Suprapubic skin (tissue), 4 donors: ENCODE measurements at regions not wholly inside any gene's neighbourhood (a gene's known extent, or its start where the extent isn't known, plus 50 kb on each side); places are given as distances from the start of the nearest gene placed in this dataset.
"Not testable (repeated sequence)": the region's sequence is repeated elsewhere in the genome, so short reads cannot be mapped to it uniquely, and the experiment has no call there.

Experiments
- DNase-seq, 2 donors: peaks; one replicate each; pipeline ENCODE4 v3.0.0-alpha.2; 2019; ENCODE audit warnings: low spot score in 2 of 2
- H3K27ac ChIP-seq: fragments of 200-600 bp; sonication (generic); one replicate; pipeline ENCODE4 v1.5.1; 2019
- H3K27me3 ChIP-seq: fragments of 200-600 bp; sonication (generic); one replicate; pipeline ENCODE4 v1.5.1; 2019
- H3K36me3 ChIP-seq: fragments of 200-600 bp; sonication (generic); one replicate; pipeline ENCODE4 v1.5.1; 2019
- H3K4me1 ChIP-seq: fragments of 200-600 bp; sonication (generic); one replicate; pipeline ENCODE4 v1.5.1; 2019
- H3K4me3 ChIP-seq: fragments of 200-600 bp; sonication (generic); one replicate; pipeline ENCODE4 v1.5.1; 2019; ENCODE audit warnings: mild to moderate bottlenecking
- H3K9me3 ChIP-seq: fragments of 200-600 bp; sonication (generic); one replicate; pipeline ENCODE4 v1.5.1; 2019
- EP300 ChIP-seq: sonication (generic); formaldehyde crosslinking; IDR thresholded peaks from one replicate; pipeline ENCODE4 v1.6.1; 2017; ENCODE audit warnings: antibody characterized with exemption
- POLR2A ChIP-seq, 2 donors: fragments of 450-650 bp; IDR thresholded peaks; one replicate each; pipeline ENCODE4 v1.6.1; 2017; ENCODE audit warnings: antibody characterized with exemption in 2 of 2, mild to moderate bottlenecking in 2 of 2, moderate library complexity in 2 of 2
- POLR2AphosphoS5 ChIP-seq, 3 donors: sonication (generic); formaldehyde crosslinking; IDR thresholded peaks; one replicate each; pipeline ENCODE4 v1.6.1; 2017; ENCODE audit warnings: antibody characterized with exemption in 3 of 3
- WGBS: methylation state at CpG from one replicate; pipeline ENCODE4 v1.1.5; 2018; 5-methylcytosine and 5-hydroxymethylcytosine counted together
- TF ChIP-seq, protein P1 (sequence below), 2 donors: fragments of 200-600 bp in 1 of 2; fragments of 450-650 bp in 1 of 2; sonication (generic) in 1 of 2; IDR thresholded peaks; one replicate each; pipeline ENCODE4 v1.5.1; 2016 to 2019; ENCODE audit warnings: antibody characterized with exemption in 2 of 2, mild to moderate bottlenecking in 1 of 2, moderate library complexity in 1 of 2

DNA sequence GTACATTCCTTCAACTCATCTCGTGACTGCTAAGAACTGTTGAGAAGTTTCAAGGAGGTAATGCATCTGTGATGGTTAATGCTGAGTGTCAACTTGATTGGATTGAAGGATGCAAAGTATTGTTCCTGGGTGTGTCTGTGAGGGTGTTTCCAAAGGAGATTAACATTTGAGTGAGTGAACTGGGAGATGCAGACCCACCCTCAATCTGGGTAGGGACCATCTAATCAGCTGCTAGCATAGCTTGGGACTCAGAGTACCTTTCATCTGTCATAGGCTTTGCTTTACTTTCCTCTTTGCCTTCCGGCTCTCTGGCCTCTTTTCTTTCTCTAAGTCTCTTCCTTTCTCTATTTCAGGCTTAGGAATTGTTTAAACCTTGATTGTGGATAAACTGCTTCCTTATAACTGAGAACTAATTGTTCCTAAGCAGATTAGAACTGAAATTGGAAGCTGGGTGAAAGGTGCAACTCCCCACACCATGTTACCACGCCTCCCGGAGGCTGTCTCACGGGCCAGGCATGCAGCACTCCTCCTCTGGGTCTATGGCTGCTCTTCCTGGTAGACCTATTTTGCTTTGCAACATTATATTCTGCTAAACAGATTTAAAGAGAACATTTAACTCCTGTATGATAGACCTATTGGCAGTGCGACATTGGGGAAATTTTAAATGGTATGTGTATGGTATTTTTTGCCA lies 298.2 kb downstream of the CCSER2 start:
- no peaks in the 10 kb centered on the region for H3K36me3 ChIP-seq
- H3K27ac ChIP-seq = no peak overlapping the region
- H3K27me3 ChIP-seq = no peaks in the 10 kb centered on the region
- H3K9me3 ChIP-seq = no peaks in the 10 kb centered on the region
- TF ChIP-seq POLR2A (IDR thresholded peaks at IDR 0.05) = no peak
- TF ChIP-seq EP300 = no peak
- no peak for TF ChIP-seq POLR2AphosphoS5 (IDR thresholded peaks at IDR 0.05)
- TF ChIP-seq, protein P1, sequence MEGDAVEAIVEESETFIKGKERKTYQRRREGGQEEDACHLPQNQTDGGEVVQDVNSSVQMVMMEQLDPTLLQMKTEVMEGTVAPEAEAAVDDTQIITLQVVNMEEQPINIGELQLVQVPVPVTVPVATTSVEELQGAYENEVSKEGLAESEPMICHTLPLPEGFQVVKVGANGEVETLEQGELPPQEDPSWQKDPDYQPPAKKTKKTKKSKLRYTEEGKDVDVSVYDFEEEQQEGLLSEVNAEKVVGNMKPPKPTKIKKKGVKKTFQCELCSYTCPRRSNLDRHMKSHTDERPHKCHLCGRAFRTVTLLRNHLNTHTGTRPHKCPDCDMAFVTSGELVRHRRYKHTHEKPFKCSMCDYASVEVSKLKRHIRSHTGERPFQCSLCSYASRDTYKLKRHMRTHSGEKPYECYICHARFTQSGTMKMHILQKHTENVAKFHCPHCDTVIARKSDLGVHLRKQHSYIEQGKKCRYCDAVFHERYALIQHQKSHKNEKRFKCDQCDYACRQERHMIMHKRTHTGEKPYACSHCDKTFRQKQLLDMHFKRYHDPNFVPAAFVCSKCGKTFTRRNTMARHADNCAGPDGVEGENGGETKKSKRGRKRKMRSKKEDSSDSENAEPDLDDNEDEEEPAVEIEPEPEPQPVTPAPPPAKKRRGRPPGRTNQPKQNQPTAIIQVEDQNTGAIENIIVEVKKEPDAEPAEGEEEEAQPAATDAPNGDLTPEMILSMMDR (IDR thresholded peaks at IDR 0.05) = no peak
- DNase-seq = no peak
- no peaks in the 10 kb centered on the region for H3K4me1 ChIP-seq
- WGBS = 75% methylated on average over 6 of the region's 6 CpGs
- H3K4me3 ChIP-seq = no peak overlapping the region

DNA sequence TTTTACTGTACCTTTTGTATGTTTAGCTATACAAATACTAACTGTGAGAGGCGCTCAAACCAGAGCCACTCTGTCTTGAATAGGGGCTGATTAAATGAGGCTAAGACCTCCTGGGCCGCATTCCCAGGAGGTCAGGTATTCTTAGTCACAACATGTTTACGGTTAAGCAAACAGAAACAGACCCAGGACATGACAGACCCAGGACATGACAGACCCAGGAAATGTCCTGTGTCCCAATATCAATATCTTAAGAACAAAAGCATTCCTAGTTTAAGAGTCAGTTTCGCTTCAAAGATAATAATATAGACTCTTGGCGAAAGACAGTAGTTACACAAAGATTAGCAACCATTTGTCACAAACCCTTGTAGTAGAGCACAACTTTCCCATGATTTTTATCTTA lies 304.5 kb downstream of the CCSER2 start:
- no peaks in the 10 kb centered on the region for H3K9me3 ChIP-seq
- TF ChIP-seq EP300 (no peak), POLR2AphosphoS5 (IDR thresholded peaks at IDR 0.05) (no peak), POLR2A (IDR thresholded peaks at IDR 0.05) (no peak)
- TF ChIP-seq, protein P1 (IDR thresholded peaks at IDR 0.05) = no peak
- H3K27me3 ChIP-seq = no peaks in the 10 kb centered on the region
- no peak for DNase-seq
- 89% methylated on average over 5 of the region's 5 CpGs for whole genome bisulfite sequencing
- H3K36me3 ChIP-seq = no peaks in the 10 kb centered on the region
- H3K4me3 ChIP-seq = no peak overlapping the region
- H3K4me1 ChIP-seq = no peaks in the 10 kb centered on the region
- H3K27ac ChIP-seq = no peak overlapping the region

DNA sequence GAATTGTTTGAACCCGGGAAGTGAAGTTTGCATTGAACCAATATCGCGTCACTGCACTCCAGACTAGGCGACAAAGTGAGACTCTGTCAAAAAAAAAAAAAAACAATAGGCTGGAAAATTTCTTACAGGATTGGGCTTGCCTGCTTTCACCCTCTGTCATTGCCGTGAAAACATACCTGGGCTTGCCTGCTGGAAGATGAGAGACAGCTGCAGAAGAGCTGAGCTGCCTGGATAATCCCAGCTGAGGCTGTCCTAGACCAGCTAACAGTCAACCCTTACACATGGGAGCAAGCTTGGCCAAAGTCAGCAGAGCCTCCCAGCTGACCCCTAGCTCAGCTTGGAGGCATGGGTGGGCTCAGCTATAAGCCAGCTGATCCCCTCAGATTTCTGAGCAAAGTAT lies 306.2 kb downstream of the CCSER2 start:
- H3K36me3 ChIP-seq = no peaks in the 10 kb centered on the region
- H3K27ac ChIP-seq = no peak overlapping the region
- no peaks in the 10 kb centered on the region for H3K27me3 ChIP-seq
- H3K4me1 ChIP-seq = no peaks in the 10 kb centered on the region
- no peak for DNase-seq
- no peaks in the 10 kb centered on the region for H3K9me3 ChIP-seq
- WGBS = 68% methylated on average over 5 of the region's 5 CpGs
- TF ChIP-seq, protein P1 (IDR thresholded peaks at IDR 0.05) = no peak
- TF ChIP-seq POLR2AphosphoS5 (IDR thresholded peaks at IDR 0.05) (no peak), POLR2A (IDR thresholded peaks at IDR 0.05) (no peak), EP300 (no peak)
- H3K4me3 ChIP-seq = no peak overlapping the region

GRCh38 chr10:84650628-84651027 lies 322.2 kb downstream of the CCSER2 start:
- 85% methylated on average over 1 of the region's 1 CpG for WGBS
- H3K4me1 ChIP-seq, H3K27me3 ChIP-seq, H3K36me3 ChIP-seq, H3K27ac ChIP-seq, H3K9me3 ChIP-seq, H3K4me3 ChIP-seq, DNase-seq: not testable (repeated sequence)

- H3K4me1 ChIP-seq = no peaks in the 10 kb centered on the region
- no peaks in the 10 kb centered on the region for H3K9me3 ChIP-seq
Observed at GRCh38 chr10:84654671-84655070, 326.3 kb downstream of the CCSER2 start.

More at GRCh38 chr10:84654671-84655070, 326.3 kb downstream of the CCSER2 start:
- Histone ChIP-seq H3K27ac (no peak overlapping the region), H3K27me3 (no peaks in the 10 kb centered on the region), H3K36me3 (no peaks in the 10 kb centered on the region), H3K4me3 (no peak overlapping the region)
- TF ChIP-seq EP300 = no peak
- TF ChIP-seq, protein P1 (IDR thresholded peaks at IDR 0.05) = no peak
- no peak for TF ChIP-seq POLR2A (IDR thresholded peaks at IDR 0.05)
- TF ChIP-seq POLR2AphosphoS5 (IDR thresholded peaks at IDR 0.05) = no peak
- 42% methylated on average over 2 of the region's 2 CpGs for WGBS
- DNase-seq = no peak
